Omental fat pad (tissue), 3 donors: ENCODE measurements at regions not wholly inside any gene's neighbourhood (a gene's known extent, or its start where the extent isn't known, plus 50 kb on each side); places are given as distances from the start of the nearest gene placed in this dataset.

Source experiments
- ATAC-seq: fragments of 150-250 bp; one replicate; pipeline ENCODE4 v1.9.1; 2016; ENCODE audit warnings: mild to moderate bottlenecking, moderate library complexity; ENCODE audit not compliant: low FRiP score
- DNase-seq: peaks from one replicate; pipeline ENCODE4 v3.0.0-alpha.2; 2019; ENCODE audit warnings: low spot score
- TF ChIP-seq, protein P1 (sequence below), 3 donors: fragments of 450-650 bp; IDR thresholded peaks; one replicate each; pipeline ENCODE4 v1.5.1; 2016 to 2017; ENCODE audit warnings: antibody characterized with exemption in 3 of 3, mild to moderate bottlenecking in 3 of 3, moderate library complexity in 2 of 3

DNA sequence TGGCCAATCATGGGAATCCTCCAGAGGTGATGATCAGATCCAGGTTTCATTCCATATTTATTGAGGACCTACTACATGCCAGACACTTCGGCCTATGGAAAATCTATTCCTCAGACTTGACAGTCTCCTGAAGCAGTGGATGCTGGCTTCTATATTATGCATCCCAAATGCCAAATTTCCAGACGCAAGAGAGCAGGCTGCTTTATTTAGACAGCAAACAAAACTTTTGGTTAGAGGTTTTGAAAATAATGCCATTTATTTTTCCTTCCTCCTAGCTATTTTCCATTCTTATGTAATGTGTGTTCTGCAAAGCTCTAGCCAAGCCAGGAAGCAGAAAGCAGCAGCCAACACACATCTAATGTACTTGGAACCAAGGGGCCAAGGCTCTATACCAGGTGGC, 330.8 kb downstream of the GPAM start:
- no peak for DNase-seq
- ATAC-seq = no peak

DNA sequence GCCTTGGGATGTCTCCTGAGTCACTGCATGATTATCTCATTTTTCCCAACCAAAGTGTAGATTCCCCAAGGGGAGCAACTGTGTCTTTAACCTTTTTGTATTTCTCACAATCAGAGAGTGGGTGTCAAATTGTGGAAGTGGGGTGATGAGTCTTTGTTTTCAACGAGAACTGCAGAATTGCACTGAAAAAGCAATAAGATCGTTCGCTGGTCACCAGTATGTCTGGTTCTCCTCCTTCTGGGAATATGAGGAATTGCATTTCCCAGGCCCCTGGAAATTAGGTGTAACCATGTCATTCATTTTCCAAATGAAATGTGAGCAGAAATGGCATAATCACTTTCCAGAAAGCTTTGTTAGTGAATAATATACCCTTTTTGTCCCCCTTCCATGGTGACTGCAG, 326.9 kb downstream of the GPAM start:
- DNase-seq = no peak
- no peak for ATAC-seq
- TF ChIP-seq, protein P1, sequence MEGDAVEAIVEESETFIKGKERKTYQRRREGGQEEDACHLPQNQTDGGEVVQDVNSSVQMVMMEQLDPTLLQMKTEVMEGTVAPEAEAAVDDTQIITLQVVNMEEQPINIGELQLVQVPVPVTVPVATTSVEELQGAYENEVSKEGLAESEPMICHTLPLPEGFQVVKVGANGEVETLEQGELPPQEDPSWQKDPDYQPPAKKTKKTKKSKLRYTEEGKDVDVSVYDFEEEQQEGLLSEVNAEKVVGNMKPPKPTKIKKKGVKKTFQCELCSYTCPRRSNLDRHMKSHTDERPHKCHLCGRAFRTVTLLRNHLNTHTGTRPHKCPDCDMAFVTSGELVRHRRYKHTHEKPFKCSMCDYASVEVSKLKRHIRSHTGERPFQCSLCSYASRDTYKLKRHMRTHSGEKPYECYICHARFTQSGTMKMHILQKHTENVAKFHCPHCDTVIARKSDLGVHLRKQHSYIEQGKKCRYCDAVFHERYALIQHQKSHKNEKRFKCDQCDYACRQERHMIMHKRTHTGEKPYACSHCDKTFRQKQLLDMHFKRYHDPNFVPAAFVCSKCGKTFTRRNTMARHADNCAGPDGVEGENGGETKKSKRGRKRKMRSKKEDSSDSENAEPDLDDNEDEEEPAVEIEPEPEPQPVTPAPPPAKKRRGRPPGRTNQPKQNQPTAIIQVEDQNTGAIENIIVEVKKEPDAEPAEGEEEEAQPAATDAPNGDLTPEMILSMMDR (IDR thresholded peaks at IDR 0.05) = no peak

More for the DNA sequence above, 330.8 kb downstream of the GPAM start:
- TF ChIP-seq, protein P1 (IDR thresholded peaks at IDR 0.05) = no peak

DNA sequence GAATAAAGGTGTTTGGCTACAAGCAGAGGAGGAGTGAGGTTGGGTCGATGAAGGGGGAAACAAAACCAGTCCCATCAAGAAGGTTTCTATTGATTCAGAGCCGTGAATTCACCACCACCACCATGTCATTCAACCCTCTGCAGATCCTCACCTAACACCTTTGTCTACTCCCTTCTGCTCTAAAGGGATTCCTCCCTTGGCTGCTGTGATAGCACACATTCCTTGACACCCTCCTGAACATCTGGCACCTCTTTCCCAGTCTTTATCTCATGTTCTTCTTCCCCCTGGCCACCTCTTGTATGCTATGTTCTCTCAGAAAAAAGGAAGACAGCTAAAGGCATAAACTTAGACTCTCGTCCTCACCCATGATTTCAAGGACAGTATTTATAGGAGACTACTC, 318.0 kb downstream of the GPAM start:
- DNase-seq = no peak
- ATAC-seq = no peak
- TF ChIP-seq, protein P1 (IDR thresholded peaks at IDR 0.05) = no peak

DNA sequence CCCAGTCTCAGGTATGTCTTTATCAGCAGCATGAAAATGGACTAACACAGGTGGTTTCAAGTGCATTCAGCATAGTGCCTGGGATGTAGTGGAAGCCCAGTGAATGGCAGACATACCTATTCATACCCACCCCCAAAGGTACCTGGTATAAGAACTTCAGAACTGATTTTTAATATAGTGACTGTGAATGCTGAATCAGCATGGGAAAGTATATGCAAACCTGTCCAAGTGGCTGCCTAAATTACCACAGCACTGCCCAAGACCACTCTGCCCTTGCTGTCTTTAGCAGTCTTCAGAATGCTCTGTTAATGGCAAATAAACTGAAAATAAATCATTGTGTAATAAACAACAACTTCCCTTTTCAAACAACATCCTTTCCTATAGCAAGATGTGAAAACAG, 312.1 kb downstream of the GPAM start:
- ATAC-seq (no peak), DNase-seq (no peak)
- TF ChIP-seq, protein P1 (IDR thresholded peaks at IDR 0.05) = no peak

DNA sequence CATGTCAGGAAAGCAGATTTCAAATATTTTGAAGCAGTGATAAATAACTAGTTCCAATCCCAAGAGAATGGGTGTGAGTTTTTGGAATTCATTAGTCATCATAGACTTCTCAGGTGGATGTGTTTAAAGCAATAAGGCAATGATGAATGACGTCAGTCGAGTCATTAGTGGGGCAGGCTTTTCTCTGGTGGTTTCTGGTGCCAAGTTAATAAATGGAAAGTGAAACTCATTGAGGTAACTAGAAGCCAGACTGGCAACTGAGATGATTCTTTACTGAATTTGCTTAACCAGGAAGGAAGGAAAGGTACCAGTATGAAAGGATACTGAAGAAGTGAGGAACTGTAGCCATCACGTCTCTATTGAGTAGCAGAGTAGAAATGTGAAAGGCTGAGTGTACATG, 311.0 kb downstream of the GPAM start:
- no peak for DNase-seq
- TF ChIP-seq, protein P1 (IDR thresholded peaks at IDR 0.05) = no peak
- peak; percentile 32 for ATAC-seq

DNA sequence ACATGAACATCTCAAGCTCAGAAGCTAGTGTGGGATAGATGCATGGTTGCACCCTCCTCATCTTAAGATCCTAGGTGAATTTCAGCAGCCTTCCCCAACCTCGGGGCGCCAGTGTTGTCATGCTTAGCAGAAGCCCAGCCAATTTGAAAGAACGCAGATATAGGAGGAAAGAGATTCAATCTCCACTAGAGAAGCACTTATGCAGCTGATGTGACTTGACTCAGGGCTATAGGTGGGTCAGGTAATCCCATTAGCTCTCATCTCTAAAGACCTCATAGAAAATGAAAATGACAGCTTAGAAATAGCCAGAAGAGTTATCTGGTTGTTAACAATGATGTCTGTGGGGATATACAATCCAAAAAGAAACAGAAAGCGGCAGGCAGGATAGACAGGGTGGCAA, 310.5 kb downstream of the GPAM start:
- ATAC-seq = no peak

DNA sequence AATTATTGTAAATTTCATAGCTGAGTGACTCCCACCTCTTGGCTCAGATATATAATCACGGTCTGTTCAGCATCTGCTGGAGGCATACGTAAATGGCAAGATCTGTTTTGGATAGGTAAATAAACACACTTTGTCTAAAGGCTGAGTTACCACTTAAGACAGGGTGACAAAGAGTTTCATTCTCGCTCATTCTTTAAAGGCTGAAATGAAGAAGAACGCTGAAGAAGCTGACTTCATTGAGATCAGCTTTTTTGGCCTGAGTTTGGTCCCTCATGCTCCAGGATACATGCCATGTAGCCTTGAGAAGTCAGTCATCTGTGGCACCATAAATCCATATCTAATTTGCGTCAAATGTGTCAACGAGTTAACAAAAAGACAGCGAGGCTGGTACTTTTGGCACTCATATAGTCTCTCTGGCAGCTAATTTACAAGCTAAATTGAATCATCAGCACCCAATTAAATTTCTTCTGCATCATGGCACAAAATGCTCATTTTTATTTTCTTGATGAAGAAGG, 309.9 kb downstream of the GPAM start:
- DNase-seq (no peak), ATAC-seq (no peak)
- TF ChIP-seq, protein P1 (IDR thresholded peaks at IDR 0.05) = no peak

More for the DNA sequence above, 310.5 kb downstream of the GPAM start:
- TF ChIP-seq, protein P1 (IDR thresholded peaks at IDR 0.05) = no peak
- DNase-seq = no peak
